ENCODE measurements at regions not wholly inside any gene's neighbourhood (a gene's known extent, or its start where the extent isn't known, plus 50 kb on each side); places are given as distances from the start of the nearest gene placed in this dataset.

DNA sequence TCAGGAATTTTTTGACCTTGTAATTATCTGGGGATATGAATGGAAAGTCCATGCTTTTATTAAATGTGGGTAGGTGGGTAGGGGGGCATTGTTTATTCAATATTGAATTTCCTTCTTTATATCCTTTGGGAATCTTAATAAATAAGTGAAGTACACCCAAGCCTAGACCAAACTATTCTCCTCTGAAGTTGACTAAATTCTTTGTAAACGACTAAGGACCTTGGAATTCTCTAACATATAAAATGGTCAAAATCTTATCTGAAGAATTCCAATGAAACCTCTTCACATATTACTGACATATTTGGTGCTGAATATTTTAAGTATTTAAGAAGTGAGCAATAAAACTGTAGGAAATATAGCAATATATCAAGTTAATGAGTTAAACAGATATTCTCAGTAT is 1432.1 kb upstream of the GBE1 start:
- TF ChIP-seq, protein P1, sequence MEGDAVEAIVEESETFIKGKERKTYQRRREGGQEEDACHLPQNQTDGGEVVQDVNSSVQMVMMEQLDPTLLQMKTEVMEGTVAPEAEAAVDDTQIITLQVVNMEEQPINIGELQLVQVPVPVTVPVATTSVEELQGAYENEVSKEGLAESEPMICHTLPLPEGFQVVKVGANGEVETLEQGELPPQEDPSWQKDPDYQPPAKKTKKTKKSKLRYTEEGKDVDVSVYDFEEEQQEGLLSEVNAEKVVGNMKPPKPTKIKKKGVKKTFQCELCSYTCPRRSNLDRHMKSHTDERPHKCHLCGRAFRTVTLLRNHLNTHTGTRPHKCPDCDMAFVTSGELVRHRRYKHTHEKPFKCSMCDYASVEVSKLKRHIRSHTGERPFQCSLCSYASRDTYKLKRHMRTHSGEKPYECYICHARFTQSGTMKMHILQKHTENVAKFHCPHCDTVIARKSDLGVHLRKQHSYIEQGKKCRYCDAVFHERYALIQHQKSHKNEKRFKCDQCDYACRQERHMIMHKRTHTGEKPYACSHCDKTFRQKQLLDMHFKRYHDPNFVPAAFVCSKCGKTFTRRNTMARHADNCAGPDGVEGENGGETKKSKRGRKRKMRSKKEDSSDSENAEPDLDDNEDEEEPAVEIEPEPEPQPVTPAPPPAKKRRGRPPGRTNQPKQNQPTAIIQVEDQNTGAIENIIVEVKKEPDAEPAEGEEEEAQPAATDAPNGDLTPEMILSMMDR (IDR thresholded peaks at IDR 0.05; ENCODE audit: low read depth, low read length), result no peak
- no peak overlapping the region for H3K4me3 ChIP-seq (ENCODE audit: low read depth, low read length)
- peak; percentile 37 for DNase-seq (ENCODE audit: low read depth, low spot score)
- in situ Hi-C loops (cut with HindIII; ENCODE audit: low sequenced_read_pairs), result no loop called here

DNA sequence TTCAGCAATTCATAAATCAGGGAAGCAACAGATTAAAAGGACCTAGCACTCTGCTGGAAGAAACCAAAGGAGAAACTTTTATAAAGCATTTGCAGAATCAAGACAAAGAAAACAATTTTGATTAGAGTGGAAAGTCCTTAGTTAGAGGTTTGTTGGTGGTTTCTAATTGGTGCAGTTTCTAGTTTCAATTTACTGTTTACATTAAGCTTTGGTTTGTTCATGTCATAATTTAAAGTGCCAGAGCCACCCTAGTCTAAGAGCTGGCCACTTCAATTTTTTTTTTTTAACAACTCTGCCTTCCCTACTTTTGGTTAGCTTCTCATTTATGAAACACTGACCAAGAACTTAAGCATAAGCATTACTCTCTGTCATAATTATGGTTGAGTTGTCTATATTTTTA is 1428.2 kb upstream of the GBE1 start:
- DNase-seq (ENCODE audit: low read depth, low spot score), result no peak
- in situ Hi-C loops (cut with HindIII; ENCODE audit: low sequenced_read_pairs), result no loop called here
- TF ChIP-seq, protein P1 (IDR thresholded peaks at IDR 0.05; ENCODE audit: low read depth, low read length), result no peak
- H3K4me3 ChIP-seq (ENCODE audit: low read depth, low read length), result no peak overlapping the region

DNA sequence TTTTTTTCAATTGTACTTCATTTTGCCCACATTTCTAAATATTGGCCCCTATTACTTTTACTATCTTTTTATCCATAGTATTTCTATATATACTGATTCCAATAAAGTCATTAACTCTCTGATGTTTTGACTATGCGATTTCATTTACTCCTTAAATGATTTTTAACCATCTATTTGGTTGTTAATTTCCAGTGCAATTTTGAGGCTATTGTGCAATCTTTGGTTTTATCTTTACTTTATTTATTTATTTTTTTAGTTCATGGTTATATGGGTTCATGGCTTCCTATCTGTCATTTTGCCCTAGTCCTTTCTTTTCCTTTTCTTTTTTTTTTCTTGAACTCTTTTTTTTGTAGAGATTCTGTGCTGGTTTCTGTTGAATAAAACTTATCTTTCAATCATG is 1408.0 kb upstream of the GBE1 start:
- H3K4me3 ChIP-seq (ENCODE audit: low read depth, low read length), result no peak overlapping the region
- TF ChIP-seq, protein P1 (IDR thresholded peaks at IDR 0.05; ENCODE audit: low read depth, low read length), result no peak
- no peak for DNase-seq (ENCODE audit: low read depth, low spot score)
- in situ Hi-C loops (cut with HindIII; ENCODE audit: low sequenced_read_pairs), result no loop called here

DNA sequence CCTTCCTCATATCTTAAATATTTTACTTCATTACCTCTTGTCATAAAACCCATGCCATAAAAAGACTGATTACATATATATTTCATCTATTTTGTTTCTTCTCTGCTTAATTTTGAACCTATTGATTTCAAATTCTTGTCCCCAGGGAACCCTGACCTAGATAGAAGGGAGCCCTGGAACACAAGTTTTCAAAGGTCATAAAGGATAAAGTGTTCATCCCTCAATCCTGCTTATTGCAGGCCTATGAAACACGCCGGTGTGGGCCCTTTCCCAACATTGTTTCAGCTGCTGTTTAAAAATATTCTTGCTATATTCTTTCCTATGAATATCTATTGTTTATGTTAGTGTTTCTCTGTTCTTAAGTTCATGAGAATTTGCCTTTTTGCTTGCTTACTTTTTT is 1389.5 kb upstream of the GBE1 start:
- no peak overlapping the region for H3K4me3 ChIP-seq (ENCODE audit: low read depth, low read length)
- in situ Hi-C loops (cut with HindIII; ENCODE audit: low sequenced_read_pairs), result no loop called here
- no peak for DNase-seq (ENCODE audit: low read depth, low spot score)
- TF ChIP-seq, protein P1 (IDR thresholded peaks at IDR 0.05; ENCODE audit: low read depth, low read length), result no peak

DNA sequence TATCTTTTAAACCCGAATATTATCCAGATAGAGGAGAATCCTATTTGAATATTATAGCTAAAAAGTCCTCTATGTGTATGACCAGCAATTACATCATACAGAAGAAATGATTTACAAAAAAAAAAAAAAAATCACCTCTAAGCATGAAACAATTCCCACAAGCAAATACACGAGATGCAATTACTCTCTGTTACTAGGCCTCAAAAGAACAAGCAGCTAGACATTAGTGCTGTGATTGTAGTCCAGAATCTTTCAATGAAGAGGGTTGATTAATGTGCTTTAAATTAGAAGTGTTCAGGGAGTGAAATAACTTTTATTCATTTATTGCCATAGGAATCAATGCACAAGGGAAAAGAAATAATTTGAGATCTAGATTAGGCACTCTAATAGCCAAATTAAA is 1379.5 kb upstream of the GBE1 start:
- DNase-seq (ENCODE audit: low read depth, low spot score), result no peak
- H3K4me3 ChIP-seq (ENCODE audit: low read depth, low read length), result no peak overlapping the region
- TF ChIP-seq, protein P1 (IDR thresholded peaks at IDR 0.05; ENCODE audit: low read depth, low read length), result no peak
- in situ Hi-C loops (cut with HindIII; ENCODE audit: low sequenced_read_pairs), result no loop called here

DNA sequence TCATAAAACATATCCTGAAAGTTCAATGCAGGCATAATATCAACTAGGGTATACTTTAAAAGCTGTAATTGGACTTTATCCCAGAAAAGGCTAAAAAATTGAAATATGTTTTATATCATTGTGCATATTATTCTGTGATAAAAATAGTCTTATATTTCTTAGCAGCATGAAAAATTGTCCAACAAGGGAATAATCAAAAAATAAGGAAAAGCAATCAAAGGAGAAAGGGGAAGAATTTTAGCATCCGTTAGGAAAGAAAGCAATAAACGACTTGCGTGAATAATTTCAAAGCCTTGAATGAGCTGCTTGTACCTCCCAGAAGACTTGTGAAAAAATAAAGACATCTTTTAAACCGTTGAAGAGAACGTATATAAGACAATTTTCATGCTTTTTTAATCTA is 1369.8 kb upstream of the GBE1 start:
- no peak overlapping the region for H3K4me3 ChIP-seq (ENCODE audit: low read depth, low read length)
- TF ChIP-seq, protein P1 (IDR thresholded peaks at IDR 0.05; ENCODE audit: low read depth, low read length), result no peak
- in situ Hi-C loops (cut with HindIII; ENCODE audit: low sequenced_read_pairs), result no loop called here
- no peak for DNase-seq (ENCODE audit: low read depth, low spot score)

DNA sequence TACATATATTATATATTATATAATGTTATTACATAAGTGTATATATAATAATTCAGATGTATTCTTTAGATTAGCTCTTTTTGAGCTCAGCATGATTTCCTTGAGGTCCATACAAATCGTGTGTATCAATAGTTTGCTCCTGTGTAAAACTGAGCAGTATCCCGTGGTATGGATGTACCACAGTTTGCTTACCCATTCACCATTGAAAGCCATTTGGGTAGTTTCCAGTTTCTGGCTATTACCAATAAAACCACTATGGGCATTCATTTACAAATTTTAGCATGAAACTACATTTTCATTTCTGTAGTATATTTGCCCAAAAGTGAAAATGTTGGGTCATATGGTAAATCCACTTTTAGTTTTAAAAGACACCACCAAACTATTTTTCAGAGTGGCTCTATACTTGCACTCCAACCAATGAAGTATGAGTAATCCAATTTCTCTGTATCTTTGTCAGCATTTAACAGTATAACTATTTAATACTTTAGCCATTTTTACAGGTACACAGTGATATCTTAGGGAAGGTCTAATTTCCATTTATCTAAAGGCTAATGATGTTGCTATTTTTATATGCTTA is 1361.4 kb upstream of the GBE1 start:
- H3K4me3 ChIP-seq (ENCODE audit: low read depth, low read length), result no peak overlapping the region
- TF ChIP-seq, protein P1 (IDR thresholded peaks at IDR 0.05; ENCODE audit: low read depth, low read length), result no peak
- in situ Hi-C loops (cut with HindIII; ENCODE audit: low sequenced_read_pairs), result no loop called here
- no peak for DNase-seq (ENCODE audit: low read depth, low spot score)

All from astrocyte of the spinal cord (primary cell).